ENCODE measurements at regions not wholly inside any gene's neighbourhood (a gene's known extent, or its start where the extent isn't known, plus 50 kb on each side); places are given as distances from the start of the nearest gene placed in this dataset.

DNA sequence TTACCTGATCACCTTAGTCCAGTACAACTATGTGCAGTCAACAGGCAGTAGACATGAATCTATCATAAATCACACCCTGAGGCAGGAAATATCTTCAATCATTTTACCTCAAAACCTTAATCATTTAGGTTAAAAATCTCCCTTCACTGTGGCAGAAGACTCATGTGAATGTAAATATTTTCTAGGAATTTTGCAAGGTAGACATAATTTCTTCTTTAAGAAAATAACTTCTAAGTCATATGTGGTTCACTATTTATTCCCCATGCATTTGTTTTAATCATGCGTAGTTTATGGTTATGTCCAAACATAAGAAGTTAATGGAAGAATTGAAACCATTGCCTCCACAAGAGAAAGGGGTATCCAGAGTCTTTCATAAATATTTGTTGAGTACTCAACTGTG is 97.0 kb downstream of the HMHB1 start:
- H3K4me1 ChIP-seq: no peaks in the 10 kb centered on the region
- no peak overlapping the region for H3K27ac ChIP-seq
- intact Hi-C loops (cut with DNase I): no loop called here
- H3K4me3 ChIP-seq: no peak overlapping the region
- DNase-seq (ENCODE audit: low spot score in 2 of 2): no peak
- no peaks in the 10 kb centered on the region for H3K9me3 ChIP-seq
- H3K36me3 ChIP-seq: no peaks in the 10 kb centered on the region
- TF ChIP-seq, protein P1, sequence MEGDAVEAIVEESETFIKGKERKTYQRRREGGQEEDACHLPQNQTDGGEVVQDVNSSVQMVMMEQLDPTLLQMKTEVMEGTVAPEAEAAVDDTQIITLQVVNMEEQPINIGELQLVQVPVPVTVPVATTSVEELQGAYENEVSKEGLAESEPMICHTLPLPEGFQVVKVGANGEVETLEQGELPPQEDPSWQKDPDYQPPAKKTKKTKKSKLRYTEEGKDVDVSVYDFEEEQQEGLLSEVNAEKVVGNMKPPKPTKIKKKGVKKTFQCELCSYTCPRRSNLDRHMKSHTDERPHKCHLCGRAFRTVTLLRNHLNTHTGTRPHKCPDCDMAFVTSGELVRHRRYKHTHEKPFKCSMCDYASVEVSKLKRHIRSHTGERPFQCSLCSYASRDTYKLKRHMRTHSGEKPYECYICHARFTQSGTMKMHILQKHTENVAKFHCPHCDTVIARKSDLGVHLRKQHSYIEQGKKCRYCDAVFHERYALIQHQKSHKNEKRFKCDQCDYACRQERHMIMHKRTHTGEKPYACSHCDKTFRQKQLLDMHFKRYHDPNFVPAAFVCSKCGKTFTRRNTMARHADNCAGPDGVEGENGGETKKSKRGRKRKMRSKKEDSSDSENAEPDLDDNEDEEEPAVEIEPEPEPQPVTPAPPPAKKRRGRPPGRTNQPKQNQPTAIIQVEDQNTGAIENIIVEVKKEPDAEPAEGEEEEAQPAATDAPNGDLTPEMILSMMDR (IDR thresholded peaks at IDR 0.05): no peak
- H3K27me3 ChIP-seq: no peaks in the 10 kb centered on the region

DNA sequence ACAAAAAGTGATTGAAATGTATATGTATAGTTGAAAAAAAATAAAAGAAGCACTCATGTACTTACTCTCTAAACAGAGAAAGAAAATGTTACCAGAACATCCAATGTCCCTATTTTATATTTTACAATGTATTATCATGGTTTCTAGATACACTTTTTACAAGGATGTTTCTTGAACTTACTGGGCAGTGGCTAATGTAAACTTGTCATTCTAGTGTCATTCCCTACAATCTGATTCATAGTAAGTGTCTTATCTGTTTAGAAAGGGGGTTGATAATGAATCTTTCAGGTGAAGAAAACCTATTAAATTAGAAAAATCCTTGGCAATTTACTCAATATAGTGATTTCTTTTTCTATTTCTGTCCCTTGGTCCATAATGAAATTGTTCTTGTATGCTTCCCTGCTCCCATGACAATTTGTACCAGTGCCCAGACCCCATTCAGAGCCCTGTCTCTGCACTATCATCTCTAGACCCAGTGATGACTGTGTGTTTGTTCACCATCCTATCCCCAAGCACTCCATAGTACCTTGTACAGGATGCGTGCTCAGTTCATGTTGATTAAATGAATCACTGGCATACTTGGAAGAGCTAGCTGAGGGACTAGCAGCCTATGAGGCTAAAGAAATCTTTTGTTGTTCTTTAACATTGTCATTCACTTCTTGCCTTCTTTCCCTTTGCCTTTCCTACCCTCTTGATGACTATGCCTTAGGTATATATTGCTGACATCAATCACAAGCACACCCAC is 101.2 kb downstream of the HMHB1 start:
- no peak for DNase-seq (ENCODE audit: low spot score in 2 of 2)
- H3K27me3 ChIP-seq: no peaks in the 10 kb centered on the region
- H3K4me3 ChIP-seq: no peak overlapping the region
- intact Hi-C loops (cut with DNase I): no loop called here
- no peaks in the 10 kb centered on the region for H3K36me3 ChIP-seq
- no peaks in the 10 kb centered on the region for H3K4me1 ChIP-seq
- no peak overlapping the region for H3K27ac ChIP-seq
- H3K9me3 ChIP-seq: no peaks in the 10 kb centered on the region
- TF ChIP-seq, protein P1 (IDR thresholded peaks at IDR 0.05): no peak

DNA sequence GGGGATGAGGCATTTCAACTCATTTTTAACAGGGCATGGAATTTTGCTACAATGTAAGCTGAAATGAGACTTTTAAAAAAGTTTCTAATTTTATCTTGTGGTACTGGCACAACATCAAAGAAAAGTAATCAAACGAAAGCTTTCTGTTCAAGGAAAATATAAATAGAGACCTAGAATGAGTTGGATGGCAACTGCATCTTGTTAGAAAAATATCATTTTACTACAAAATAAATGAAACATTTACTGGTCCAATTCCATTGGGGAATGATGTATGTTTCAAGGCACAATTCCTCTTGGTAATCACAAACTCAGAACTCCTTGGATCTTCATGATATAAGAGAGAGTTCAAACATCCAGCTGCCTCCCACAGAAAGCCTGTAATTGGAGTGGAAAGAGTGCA is 102.8 kb downstream of the HMHB1 start:
- H3K4me3 ChIP-seq: no peak overlapping the region
- intact Hi-C loops (cut with DNase I): no loop called here
- TF ChIP-seq, protein P1 (IDR thresholded peaks at IDR 0.05): no peak
- H3K27me3 ChIP-seq: no peaks in the 10 kb centered on the region
- no peaks in the 10 kb centered on the region for H3K4me1 ChIP-seq
- no peaks in the 10 kb centered on the region for H3K36me3 ChIP-seq
- H3K27ac ChIP-seq: no peak overlapping the region
- H3K9me3 ChIP-seq: no peaks in the 10 kb centered on the region
- DNase-seq (ENCODE audit: low spot score in 2 of 2): no peak

DNA sequence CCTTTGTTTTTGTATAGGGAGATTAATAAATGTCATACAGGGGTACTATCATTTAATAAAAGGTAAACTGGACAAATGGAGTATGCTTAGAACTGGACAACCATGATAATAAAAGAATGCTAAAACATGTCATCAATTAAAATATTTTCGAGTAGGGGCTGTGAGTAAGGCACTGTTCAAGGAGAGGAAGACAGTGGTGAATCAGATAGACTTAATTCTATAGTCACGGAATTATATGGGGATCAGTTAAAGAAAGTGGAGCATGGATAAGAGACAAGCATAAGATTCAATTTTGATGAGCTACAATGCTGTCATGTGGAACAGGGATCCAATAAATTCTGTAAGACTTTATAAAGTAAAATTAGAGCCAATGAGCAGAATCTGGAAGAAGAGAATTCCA is 104.5 kb downstream of the HMHB1 start:
- H3K27me3 ChIP-seq: no peaks in the 10 kb centered on the region
- DNase-seq (ENCODE audit: low spot score in 2 of 2): no peak
- intact Hi-C loops (cut with DNase I): no loop called here
- H3K4me3 ChIP-seq: no peak overlapping the region
- no peaks in the 10 kb centered on the region for H3K4me1 ChIP-seq
- no peaks in the 10 kb centered on the region for H3K36me3 ChIP-seq
- H3K9me3 ChIP-seq: no peaks in the 10 kb centered on the region
- TF ChIP-seq, protein P1 (IDR thresholded peaks at IDR 0.05): no peak
- H3K27ac ChIP-seq: no peak overlapping the region

DNA sequence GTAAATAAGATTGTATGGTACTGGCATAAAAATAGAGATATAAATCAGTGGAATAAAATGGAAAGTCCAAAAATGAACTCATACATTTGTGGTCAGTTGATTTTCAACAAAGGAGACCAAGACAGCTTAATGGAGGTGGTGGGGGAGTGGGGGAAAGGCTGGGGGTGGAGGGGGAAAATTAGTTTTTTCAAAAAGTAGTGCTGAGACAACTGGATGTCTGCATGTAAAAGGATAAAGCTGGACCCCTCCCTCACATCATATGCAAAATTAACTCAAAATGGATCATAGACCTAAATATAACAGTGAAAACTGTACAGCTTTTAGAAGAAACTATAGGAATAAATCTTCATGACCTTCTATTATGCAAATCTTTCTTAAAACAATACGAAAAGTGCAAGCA is 107.0 kb downstream of the HMHB1 start:
- intact Hi-C loops (cut with DNase I): no loop called here
- H3K27me3 ChIP-seq: no peaks in the 10 kb centered on the region
- no peaks in the 10 kb centered on the region for H3K9me3 ChIP-seq
- TF ChIP-seq, protein P1 (IDR thresholded peaks at IDR 0.05): no peak
- no peak for DNase-seq (ENCODE audit: low spot score in 2 of 2)
- H3K36me3 ChIP-seq: no peaks in the 10 kb centered on the region
- H3K4me3 ChIP-seq: no peak overlapping the region
- no peak overlapping the region for H3K27ac ChIP-seq
- no peaks in the 10 kb centered on the region for H3K4me1 ChIP-seq

DNA sequence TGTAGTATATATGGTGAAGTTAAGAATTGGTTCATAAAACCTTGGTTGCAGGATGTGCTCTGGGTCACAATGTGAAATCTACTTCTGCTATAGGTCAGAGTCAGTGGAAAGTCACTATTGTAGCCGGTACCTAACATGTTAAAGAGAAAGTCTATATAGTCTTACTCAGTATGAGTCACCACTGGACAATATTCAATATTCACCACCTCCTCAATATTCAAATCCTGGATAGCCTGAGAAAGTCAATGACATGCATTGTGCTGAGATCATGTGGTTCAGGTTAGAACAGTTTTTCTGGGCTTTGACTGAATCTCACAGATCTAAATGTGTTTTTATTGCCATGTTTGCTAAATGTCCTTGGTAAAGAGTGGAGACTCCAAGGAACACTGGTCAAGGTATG is 108.8 kb downstream of the HMHB1 start:
- TF ChIP-seq, protein P1 (IDR thresholded peaks at IDR 0.05): no peak
- DNase-seq (ENCODE audit: low spot score in 2 of 2): no peak

More for the DNA sequence above, 108.8 kb downstream of the HMHB1 start:
- Histone ChIP-seq H3K27ac (no peak overlapping the region), H3K9me3 (no peaks in the 10 kb centered on the region), H3K27me3 (no peaks in the 10 kb centered on the region), H3K4me3 (no peak overlapping the region), H3K36me3 (no peaks in the 10 kb centered on the region), H3K4me1 (no peaks in the 10 kb centered on the region)
- intact Hi-C loops (cut with DNase I): no loop called here
